Endodermal cell (in vitro differentiated cells): ENCODE measurements at regions not wholly inside any gene's neighbourhood (a gene's known extent, or its start where the extent isn't known, plus 50 kb on each side); places are given as distances from the start of the nearest gene placed in this dataset.

Experiments used
- DNase-seq: peaks from one replicate; pipeline ENCODE4 v3.0.0-alpha.2; 2017
- H3K27ac ChIP-seq: 2 replicates; pipeline ENCODE4 v1.5.1; 2013; ENCODE audit warnings: mild to moderate bottlenecking, low read depth, low read length, moderate library complexity
- H3K27me3 ChIP-seq: 2 replicates; pipeline ENCODE4 v1.6.1; 2013; ENCODE audit warnings: mild to moderate bottlenecking, low read length, moderate library complexity; ENCODE audit not compliant: insufficient read depth, control insufficient read depth, poor library complexity, severe bottlenecking
- H3K36me3 ChIP-seq: 2 replicates; pipeline ENCODE4 v1.7.0; 2013; ENCODE audit warnings: mild to moderate bottlenecking, low read length, moderate library complexity; ENCODE audit not compliant: control insufficient read depth, insufficient read depth
- H3K4me1 ChIP-seq: one replicate; pipeline ENCODE4 v1.7.0; 2013; ENCODE audit warnings: low read length; ENCODE audit not compliant: control insufficient read depth, insufficient read depth
- H3K4me3 ChIP-seq: 2 replicates; pipeline ENCODE4 v1.5.1; 2013; ENCODE audit warnings: mild to moderate bottlenecking, low read length, moderate library complexity
- H3K9ac ChIP-seq: 2 replicates; pipeline ENCODE4 v1.6.1; 2013; ENCODE audit warnings: mild to moderate bottlenecking, low read length, moderate library complexity; ENCODE audit not compliant: poor library complexity, severe bottlenecking; ENCODE audit errors: extremely low read depth
- H3K9me3 ChIP-seq: 2 replicates; pipeline ENCODE4 v1.6.1; 2013; ENCODE audit warnings: mild to moderate bottlenecking, low read length, moderate library complexity; ENCODE audit not compliant: control insufficient read depth
- H3K27ac Mint-ChIP-seq: 2 replicates; pipeline ENCODE4 v1.8.0; 2020; ENCODE audit warnings: mixed read lengths
- H3K27me3 Mint-ChIP-seq: 2 replicates; pipeline ENCODE4 v1.8.0; 2021; ENCODE audit warnings: mild to moderate bottlenecking, mixed read lengths; ENCODE audit not compliant: insufficient read depth
- H3K36me3 Mint-ChIP-seq: 2 replicates; pipeline ENCODE4 v1.8.0; 2020; ENCODE audit warnings: low read depth, mixed read lengths
- H3K4me1 Mint-ChIP-seq: 2 replicates; pipeline ENCODE4 v1.8.0; 2020; ENCODE audit warnings: mixed read lengths
- H3K4me3 Mint-ChIP-seq: 2 replicates; pipeline ENCODE4 v1.8.0; 2020; ENCODE audit warnings: mild to moderate bottlenecking, moderate library complexity, mixed read lengths
- H3K9me3 Mint-ChIP-seq: 2 replicates; pipeline ENCODE4 v1.8.0; 2020; ENCODE audit warnings: mild to moderate bottlenecking, mixed read lengths
- CTCF ChIP-seq: fragments of 200-600 bp; sonication (generic); conservative IDR thresholded peaks from 2 replicates; pipeline ENCODE4 v1.5.0; 2021; ENCODE audit warnings: antibody characterized with exemption, mild to moderate bottlenecking
- WGBS, 2 experiments: methylation state at CpG; one replicate each; pipeline versions ENCODE4 v1.1.5 to v1.1.7; 2013; ENCODE audit warnings: missing lambda C conversion rate in 2 of 2, mixed read lengths in 1 of 2; ENCODE audit not compliant: insufficient coverage in 1 of 2, insufficient read length in 1 of 2; 5-methylcytosine and 5-hydroxymethylcytosine counted together

GRCh38 chr20:10724449-10725173 lies 50.8 kb upstream of the JAG1 start:
- TF ChIP-seq CTCF: no peak
- H3K36me3 Mint-ChIP-seq: no peaks in the 10 kb centered on the region
- Histone ChIP-seq H3K9ac (no peak overlapping the region), H3K27ac (no peak overlapping the region), H3K27me3 (no peaks in the 10 kb centered on the region), H3K4me3 (no peak overlapping the region), H3K9me3 (peaks cover 3% of the 10 kb centered on the region), H3K4me1 (no peaks in the 10 kb centered on the region), H3K36me3 (no peaks in the 10 kb centered on the region)
- H3K9me3 Mint-ChIP-seq: no peaks in the 10 kb centered on the region
- no peak overlapping the region for H3K27ac Mint-ChIP-seq
- no peak for DNase-seq
- H3K4me3 Mint-ChIP-seq: no peak overlapping the region
- H3K4me1 Mint-ChIP-seq: peaks cover 19% of the 10 kb centered on the region
- WGBS, 2 experiments: 91 to 96% methylated on average over 6 of the region's 6 CpGs
- no peaks in the 10 kb centered on the region for H3K27me3 Mint-ChIP-seq

GRCh38 chr20:10728873-10729670 lies 55.3 kb upstream of the JAG1 start:
- H3K4me3 Mint-ChIP-seq: no peak overlapping the region
- no peaks in the 10 kb centered on the region for H3K27me3 Mint-ChIP-seq
- no peak overlapping the region for H3K27ac ChIP-seq
- no peaks in the 10 kb centered on the region for H3K4me1 ChIP-seq
- no peaks in the 10 kb centered on the region for H3K27me3 ChIP-seq
- H3K9me3 Mint-ChIP-seq: peaks cover 4% of the 10 kb centered on the region
- 89 to 100% methylated on average over 3 to 7 of the region's 8 CpGs for WGBS, 2 experiments
- no peak for TF ChIP-seq CTCF
- no peak overlapping the region for H3K27ac Mint-ChIP-seq
- H3K9ac ChIP-seq: no peak overlapping the region
- no peaks in the 10 kb centered on the region for H3K36me3 Mint-ChIP-seq
- H3K4me1 Mint-ChIP-seq: peaks cover 4% of the 10 kb centered on the region
- H3K4me3 ChIP-seq: no peak overlapping the region
- no peak for DNase-seq
- no peaks in the 10 kb centered on the region for H3K36me3 ChIP-seq
- H3K9me3 ChIP-seq: peaks cover 8% of the 10 kb centered on the region

- Histone ChIP-seq H3K9me3 (peaks cover 8% of the 10 kb centered on the region), H3K36me3 (no peaks in the 10 kb centered on the region), H3K4me3 (no peak overlapping the region), H3K9ac (no peak overlapping the region), H3K27me3 (no peaks in the 10 kb centered on the region), H3K27ac (no peak overlapping the region), H3K4me1 (no peaks in the 10 kb centered on the region)
- no peak overlapping the region for H3K27ac Mint-ChIP-seq
- no peak overlapping the region for H3K4me3 Mint-ChIP-seq
- no peaks in the 10 kb centered on the region for H3K4me1 Mint-ChIP-seq
- no peak for DNase-seq
- no peak for TF ChIP-seq CTCF
- no peaks in the 10 kb centered on the region for H3K27me3 Mint-ChIP-seq
- H3K36me3 Mint-ChIP-seq: no peaks in the 10 kb centered on the region
- H3K9me3 Mint-ChIP-seq: peaks cover 4% of the 10 kb centered on the region
Observed at GRCh38 chr20:10729785-10730184, 56.0 kb upstream of the JAG1 start.
